NT2/D1 (cell line): ENCODE measurements at regions not wholly inside any gene's neighbourhood (a gene's known extent, or its start where the extent isn't known, plus 50 kb on each side); places are given as distances from the start of the nearest gene placed in this dataset.

Experiments used
- YY1 ChIP-seq: IDR thresholded peaks from 2 replicates; pipeline ENCODE4 v1.6.1; 2011; ENCODE audit not compliant: insufficient read length, insufficient read depth
- ZNF274 ChIP-seq: IDR thresholded peaks from 2 replicates; pipeline ENCODE4 v1.6.1; 2011; ENCODE audit warnings: mild to moderate bottlenecking, low read depth, low read length

- no peak for TF ChIP-seq YY1
- no peak for TF ChIP-seq ZNF274
Measured at GRCh38 chr2:182611009-182611408, 105.0 kb upstream of the DNAJC10 start.
